ENCODE measurements at regions not wholly inside any gene's neighbourhood (a gene's known extent, or its start where the extent isn't known, plus 50 kb on each side); places are given as distances from the start of the nearest gene placed in this dataset.
"Not testable (repeated sequence)": the region's sequence is repeated elsewhere in the genome, so short reads cannot be mapped to it uniquely, and the experiment has no call there.

GRCh38 chr10:76616666-76617065 lies 1020.9 kb downstream of the KCNMA1 start:
- not testable (repeated sequence) for DNase-seq (ENCODE audit: low spot score)

DNA sequence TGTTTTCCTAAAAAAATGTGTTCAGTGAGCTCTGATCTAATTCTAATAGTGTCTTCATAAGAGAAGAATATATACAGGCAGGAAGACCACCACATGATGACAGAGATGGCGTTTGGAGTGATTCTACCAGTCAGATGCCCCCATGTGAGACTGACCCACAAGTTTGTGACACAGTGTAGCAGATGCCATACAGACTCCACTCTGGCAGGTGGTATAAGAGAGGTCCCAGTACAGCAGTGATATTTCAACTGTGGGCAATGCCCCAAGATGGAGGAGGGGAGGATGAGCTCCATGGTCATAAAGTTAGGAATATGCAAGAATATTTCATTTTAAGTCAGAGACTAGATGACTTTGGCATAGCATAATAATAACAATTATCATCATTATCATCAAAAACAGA lies 1022.6 kb downstream of the KCNMA1 start:
- no peak for DNase-seq (ENCODE audit: low spot score)

All from SK-N-DZ (cell line).